VCaP (cell line): ENCODE measurements at regions not wholly inside any gene's neighbourhood (a gene's known extent, or its start where the extent isn't known, plus 50 kb on each side); places are given as distances from the start of the nearest gene placed in this dataset.

Source experiments
- H3K27ac ChIP-seq: fragments of 450-650 bp; 2 replicates; pipeline ENCODE4 v1.5.1; 2017
- TF ChIP-seq, protein P1 (sequence below): fragments of 450-650 bp; conservative IDR thresholded peaks from 2 replicates; pipeline ENCODE4 v1.5.1; 2017; ENCODE audit warnings: mild to moderate bottlenecking, moderate library complexity

DNA sequence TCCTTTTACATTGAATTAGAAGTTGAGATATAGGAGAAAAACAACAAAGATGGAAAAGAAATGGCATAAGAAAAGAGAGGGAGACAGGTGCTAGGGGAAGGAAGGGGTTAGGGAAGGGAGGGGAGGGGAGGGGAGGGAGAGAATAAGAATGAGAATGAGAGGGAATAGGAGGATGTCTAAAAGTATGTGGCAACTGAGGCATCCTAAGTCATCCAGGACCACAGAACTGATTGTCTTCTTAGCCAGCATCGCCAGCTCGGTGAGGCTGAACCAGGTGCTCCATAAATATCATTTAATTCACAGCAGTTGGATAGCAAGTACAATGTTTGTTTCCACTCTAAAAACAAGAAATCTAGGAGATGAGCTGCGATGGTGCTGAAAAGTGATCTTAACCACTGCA lies 393.5 kb downstream of the TMEM182 start:
- TF ChIP-seq, protein P1, sequence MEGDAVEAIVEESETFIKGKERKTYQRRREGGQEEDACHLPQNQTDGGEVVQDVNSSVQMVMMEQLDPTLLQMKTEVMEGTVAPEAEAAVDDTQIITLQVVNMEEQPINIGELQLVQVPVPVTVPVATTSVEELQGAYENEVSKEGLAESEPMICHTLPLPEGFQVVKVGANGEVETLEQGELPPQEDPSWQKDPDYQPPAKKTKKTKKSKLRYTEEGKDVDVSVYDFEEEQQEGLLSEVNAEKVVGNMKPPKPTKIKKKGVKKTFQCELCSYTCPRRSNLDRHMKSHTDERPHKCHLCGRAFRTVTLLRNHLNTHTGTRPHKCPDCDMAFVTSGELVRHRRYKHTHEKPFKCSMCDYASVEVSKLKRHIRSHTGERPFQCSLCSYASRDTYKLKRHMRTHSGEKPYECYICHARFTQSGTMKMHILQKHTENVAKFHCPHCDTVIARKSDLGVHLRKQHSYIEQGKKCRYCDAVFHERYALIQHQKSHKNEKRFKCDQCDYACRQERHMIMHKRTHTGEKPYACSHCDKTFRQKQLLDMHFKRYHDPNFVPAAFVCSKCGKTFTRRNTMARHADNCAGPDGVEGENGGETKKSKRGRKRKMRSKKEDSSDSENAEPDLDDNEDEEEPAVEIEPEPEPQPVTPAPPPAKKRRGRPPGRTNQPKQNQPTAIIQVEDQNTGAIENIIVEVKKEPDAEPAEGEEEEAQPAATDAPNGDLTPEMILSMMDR = no peak
- H3K27ac ChIP-seq = no peak overlapping the region

GRCh38 chr2:103159018-103159417 lies 397.2 kb downstream of the TMEM182 start:
- TF ChIP-seq, protein P1 = peak; percentile 21
- H3K27ac ChIP-seq = no peak overlapping the region

GRCh38 chr2:103161456-103162289 lies 399.8 kb downstream of the TMEM182 start:
- H3K27ac ChIP-seq = peak overlapping the region; percentile 36; the same call in 1 of the 2 replicates
- TF ChIP-seq, protein P1 = peak; percentile 89

DNA sequence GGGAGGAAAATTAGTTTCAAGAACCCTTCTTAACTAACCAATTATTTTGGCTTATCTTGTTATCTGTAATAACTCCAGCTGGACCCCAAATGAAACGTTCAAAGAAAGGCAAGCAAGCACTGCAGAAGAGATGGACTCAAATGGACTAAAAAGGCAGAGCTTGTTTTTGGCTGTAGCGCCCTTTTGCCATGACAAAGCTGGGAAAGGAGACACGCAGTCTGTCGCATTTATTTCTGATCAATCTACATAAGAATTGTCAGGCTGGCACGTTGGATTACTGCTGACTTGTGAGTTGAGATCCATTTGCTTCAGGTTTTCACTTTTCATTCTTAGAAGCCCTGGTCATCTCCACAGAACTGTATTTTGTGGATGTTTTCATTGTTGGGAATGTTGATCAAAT lies 402.9 kb downstream of the TMEM182 start:
- TF ChIP-seq, protein P1 = no peak
- no peak overlapping the region for H3K27ac ChIP-seq

DNA sequence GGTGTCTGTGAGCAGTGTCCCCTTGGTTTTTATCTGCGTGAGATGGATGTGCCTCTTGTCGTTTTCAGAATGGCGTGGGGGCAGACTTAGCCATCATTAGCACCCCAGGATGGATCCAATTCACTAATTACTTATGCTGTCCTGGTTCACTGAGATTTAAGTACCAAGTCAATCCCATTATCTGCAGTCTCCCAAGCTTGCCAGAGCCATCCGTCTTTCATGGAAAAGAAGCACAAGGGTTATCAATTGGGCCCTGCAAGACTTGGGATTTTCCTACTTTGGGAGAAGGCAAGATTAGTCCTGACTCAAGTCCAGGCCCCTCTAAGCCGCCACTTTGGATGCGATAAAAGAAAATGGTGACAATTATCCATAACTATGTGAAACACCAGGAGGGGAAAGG lies 404.0 kb downstream of the TMEM182 start:
- TF ChIP-seq, protein P1 = no peak
- H3K27ac ChIP-seq = no peak overlapping the region

DNA sequence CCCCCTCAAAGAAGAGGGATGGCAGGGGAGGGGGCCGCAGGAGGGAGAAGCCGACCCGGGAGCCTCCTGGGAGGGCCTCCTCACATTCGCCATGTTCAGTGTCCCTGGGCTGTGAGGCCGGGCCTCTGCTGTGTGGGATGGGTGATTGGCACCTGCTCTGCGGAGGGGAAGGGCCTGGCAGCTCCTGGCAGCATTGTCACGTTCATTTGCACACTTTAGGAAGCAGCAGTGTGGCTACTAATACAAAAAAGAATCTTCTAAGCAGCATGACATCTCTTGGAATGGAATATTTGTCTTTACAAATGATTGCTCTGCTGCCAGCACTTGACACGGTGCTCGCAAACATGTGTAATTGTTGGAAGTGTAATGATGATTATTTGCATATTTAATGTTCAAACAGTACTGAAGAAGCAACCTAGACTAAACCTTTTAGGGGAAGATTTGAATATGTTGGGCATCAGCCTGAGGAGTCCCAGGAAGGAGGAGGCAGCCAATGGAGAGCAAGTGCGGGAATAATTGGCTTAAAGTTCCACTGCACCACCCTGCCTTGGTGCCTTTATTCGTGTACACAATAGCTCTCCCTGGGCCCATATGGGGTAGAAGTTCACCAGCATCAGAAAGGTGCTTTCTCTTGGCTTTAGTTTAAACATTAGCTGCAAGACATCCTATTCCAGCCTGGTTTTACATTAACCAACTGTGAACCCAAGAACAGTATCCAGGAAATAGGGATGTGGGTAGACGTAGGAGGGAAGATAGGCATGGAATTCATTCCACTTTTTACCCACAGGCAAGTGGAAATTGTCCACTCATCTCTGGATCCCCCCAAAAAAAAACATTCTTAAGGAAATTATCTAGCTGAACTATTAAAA lies 404.9 kb downstream of the TMEM182 start:
- H3K27ac ChIP-seq = no peak overlapping the region
- TF ChIP-seq, protein P1 = no peak

DNA sequence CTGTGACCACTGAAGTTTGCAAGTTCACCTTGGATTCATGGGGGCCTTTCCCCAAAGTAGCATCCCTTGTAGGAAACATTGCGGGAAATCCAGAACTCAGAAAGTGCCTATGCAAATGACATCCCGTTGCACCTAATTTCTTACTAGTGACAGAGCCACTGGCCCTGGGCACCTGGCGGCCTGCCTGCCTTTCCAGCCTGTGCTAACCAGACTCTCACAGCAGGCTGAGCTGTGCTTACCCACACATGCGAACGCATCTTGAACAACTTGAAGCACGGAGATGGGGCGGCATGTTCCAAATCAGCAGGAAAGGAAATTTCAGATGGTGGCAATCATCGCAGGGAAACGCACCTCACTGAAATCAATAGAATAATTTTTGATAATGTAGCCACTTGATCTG lies 405.8 kb downstream of the TMEM182 start:
- no peak overlapping the region for H3K27ac ChIP-seq
- TF ChIP-seq, protein P1 = no peak
